GM10847 (cell line): ENCODE measurements at regions not wholly inside any gene's neighbourhood (a gene's known extent, or its start where the extent isn't known, plus 50 kb on each side); places are given as distances from the start of the nearest gene placed in this dataset.

Experiments
- POLR2A ChIP-seq: IDR thresholded peaks from 2 replicates; pipeline ENCODE4 v1.6.1; 2011; ENCODE audit not compliant: insufficient read length; ENCODE audit errors: extremely low read depth

DNA sequence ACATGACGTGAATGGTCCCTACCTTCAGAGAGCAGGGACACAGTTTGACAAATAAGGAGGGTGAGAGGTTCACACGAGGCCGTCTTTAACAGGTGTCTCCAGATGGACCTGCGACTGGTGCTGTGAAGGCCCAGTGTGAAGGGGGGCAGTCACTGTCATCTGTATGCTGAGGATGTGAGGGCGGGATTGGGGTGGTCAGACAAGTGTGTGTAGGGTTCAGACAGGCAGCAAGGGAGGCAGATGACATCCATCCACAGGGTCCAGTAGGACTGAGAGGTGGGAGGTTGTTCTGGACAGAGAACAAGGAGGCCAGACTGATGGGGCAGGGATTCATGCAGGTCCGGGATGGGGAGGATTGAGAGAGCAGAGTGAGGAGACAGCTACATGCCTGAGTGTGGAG, 232.6 kb upstream of the GPR26 start:
- TF ChIP-seq POLR2A, result no peak

DNA sequence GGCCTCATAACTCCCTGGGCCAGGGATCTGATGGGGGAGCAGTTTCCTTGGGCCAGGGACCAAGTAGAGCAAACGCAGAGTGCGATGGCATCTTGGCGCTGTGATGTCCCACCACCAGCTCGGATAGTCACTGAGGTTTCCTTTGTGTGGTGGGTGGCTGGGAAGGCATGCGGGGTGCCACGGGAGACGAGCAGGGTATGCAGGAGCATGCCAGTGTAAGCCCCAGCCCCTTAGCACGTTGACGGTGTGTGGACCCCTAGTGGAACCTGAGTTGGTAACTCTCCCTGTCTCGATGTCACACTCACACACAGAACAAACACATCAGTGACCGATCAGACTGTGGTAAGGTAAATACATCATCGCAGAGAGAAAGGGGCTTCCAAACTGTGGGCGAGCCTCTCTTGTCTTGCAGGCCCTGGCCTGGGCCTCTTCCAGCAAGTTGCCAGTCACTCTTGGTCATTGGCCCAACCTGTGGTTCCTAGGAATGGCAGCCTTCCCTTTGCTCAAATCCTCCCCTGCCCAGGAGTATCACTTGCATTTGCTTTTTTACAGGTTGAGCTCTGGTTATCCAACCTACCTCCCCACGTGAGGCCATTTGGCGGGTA, 231.6 kb upstream of the GPR26 start:
- TF ChIP-seq POLR2A, result no peak

DNA sequence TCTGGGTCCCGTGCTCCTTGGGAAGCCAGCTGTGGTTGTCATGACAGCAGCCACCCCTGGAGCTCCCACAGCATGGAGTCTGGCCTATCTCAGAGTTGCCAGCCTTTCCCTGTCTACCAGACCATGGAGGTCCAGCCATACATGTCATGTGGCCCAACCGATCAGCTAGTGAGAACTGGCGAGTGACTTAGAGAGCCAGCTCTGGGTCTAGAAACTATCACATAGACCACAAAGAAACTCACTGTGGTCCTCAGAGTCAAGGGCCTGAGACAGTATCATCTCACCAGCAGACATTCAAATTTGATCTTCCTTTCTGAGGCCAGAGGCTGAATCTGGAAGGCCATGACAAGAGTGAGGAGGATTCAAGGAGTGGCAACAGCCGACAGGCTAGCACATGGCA, 223.3 kb upstream of the GPR26 start:
- no peak for TF ChIP-seq POLR2A

DNA sequence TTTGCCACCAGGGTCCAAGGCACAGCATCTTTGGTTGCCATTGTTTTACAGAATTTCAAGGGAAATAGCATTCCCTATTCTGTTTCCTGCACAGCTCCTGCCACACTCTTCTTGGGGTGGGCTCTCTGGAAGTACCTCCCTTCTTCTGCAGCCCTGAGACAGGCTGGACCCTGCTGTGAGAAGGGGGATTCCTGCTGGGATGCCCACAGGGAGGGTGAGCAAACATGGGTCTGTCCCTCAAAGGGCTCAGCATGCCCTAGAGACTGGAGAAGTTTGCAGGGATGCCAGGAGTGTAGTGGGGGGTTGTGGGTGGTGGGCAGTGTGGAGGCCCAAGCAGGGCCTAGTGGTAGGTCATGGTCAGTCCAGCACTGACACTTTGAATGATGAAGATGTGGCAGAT, 222.2 kb upstream of the GPR26 start:
- TF ChIP-seq POLR2A, result no peak

DNA sequence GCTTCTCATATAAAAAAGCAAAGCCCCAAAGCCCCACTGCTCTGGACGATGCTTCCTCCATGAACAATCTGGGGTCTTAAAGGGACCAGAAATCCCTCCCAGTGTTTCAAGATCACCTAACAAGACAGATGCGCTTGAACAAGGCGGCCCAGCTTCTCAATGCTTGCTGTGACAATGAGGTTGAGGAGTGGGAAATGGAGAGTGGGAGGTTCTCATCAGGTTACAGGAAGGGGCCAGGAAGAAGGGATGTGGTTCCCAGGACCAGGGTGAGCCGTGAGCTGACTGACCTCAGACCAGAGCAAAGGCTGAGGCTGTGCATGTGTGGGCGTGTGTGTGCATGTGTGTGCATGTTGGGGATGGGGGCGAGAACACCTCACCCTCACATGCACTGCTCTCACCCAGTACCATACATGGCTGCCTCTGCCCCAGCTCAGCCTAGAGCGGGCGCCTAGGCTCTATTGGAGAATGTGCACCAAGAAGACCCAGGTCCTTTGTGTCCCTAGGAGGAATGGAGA, 220.8 kb upstream of the GPR26 start:
- no peak for TF ChIP-seq POLR2A

DNA sequence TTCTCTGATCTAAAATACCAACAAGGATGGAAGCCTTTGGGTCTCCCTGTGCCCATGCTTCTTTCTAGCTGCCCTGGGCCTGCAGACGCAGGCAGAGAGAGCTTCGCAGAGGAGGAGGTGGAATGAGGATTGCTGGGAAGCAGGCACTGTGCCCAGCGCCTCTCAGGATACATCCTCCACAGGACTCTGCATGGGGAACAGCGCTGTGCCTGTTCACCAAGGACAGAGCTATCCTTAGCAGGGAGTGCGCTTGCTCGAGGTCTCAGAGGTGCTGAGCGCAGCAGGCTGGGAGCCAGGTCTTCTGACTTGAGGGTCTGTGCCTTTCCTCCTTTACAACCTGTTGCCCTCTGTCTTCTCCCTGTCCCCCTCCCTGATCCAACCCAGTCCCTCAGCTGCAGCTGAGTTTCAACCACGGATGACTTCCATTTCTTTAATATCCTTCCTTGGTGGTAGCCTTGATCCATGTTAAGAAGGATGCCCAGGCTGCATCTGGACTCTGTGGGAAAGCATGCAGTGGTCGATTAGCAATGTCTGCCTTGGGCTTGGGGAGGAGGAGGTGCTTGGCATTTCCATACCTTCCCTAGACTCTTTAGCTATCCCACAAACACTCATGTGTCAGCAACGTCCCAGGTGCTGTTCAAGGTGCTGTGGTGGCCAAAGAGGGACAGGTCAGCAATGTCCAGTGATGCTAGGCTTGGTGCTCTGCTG, 219.6 kb upstream of the GPR26 start:
- TF ChIP-seq POLR2A, result no peak

DNA sequence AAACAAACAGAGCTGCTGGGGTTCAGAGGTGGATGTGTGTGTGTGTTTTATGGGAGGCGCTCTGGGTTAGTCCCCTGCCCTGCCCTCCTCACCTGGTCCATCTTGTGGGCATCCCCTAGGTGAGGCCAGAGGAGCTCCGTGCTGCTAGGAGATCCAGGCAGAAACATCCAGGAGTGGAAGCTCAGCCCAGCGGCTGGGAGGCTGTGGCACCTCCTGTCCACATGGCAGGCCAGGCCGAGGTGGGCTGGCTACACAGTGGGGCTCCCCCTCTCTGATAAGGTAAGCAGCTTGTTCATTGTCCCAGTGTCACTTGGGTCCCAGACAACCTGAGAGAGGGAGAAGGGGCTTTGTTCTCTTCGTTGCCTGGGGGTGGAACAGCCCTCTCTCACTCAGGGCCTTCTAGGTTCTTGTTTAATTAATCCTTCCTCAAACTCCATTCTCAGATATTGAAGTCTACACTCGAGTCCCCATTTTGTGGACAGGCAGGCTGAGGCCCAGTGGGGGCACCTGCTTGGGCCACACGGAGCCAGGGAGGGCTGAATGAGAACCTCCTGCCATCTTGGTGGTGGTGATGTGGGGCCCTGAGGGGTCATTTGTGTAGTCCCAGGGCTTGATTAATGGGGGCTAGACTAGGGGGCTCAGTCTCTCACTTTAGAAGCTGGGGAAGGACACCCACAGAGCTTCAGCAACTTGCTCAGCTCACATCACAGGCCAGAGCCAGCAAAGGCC, 216.8 kb upstream of the GPR26 start:
- no peak for TF ChIP-seq POLR2A

DNA sequence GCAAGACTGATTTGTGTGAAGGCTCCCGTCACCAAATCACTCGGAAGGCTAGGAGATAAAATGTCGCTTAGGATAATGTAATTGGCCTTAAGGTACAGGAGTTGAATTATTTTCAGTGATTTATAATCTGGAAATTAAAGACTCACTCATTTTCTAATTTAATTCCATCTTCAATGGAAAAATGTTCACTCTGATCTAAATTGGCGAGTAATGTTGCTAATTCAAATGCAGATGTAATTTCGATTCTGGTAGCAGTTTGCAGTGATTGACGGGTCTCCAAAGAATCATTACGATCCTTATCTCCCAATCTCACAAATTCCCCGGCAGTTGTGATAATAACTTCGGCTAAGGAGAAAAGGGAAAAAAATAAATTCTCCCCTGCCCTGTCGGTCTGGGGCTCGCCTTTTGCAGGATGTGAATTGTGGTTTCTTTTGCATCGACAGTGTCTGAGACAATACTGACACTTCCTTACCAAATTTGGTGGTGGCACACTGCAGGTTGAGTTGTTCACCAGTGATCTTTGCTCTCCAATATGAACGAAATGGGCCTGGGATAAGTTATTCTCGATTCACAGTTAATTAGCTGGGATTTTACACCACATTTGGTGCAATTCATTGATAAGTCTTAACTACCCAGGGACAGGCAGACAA, 215.1 kb upstream of the GPR26 start:
- TF ChIP-seq POLR2A, result no peak

DNA sequence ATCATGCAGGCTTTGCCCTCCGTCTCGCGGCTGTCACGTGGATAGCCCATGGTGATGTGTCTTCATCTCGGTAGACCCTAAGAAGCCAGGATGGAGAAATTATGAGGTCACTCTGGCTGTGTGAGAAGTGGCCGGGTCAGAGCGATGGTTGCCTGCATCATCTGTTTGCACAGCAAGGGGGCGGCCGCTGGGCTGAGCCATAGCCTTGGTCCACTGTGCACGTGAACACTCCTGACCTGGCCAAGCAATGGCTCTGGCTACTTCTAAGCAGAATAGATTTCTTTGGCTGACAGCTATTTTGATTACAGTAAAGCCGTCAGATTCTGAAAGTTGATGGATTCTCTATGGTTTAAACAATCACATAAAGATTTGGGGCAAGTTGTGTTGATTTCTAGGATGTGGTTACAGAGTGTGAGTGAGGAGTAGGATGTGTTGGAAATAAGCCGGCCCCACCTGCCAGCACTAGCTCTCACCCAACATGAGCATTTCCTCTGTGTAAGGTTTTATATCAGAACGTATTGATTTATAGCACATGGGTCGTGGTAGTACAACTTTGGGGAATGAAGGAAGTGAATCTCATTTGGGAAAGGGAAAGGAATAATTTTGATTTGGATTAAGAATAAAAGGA, 214.4 kb upstream of the GPR26 start:
- TF ChIP-seq POLR2A, result no peak

DNA sequence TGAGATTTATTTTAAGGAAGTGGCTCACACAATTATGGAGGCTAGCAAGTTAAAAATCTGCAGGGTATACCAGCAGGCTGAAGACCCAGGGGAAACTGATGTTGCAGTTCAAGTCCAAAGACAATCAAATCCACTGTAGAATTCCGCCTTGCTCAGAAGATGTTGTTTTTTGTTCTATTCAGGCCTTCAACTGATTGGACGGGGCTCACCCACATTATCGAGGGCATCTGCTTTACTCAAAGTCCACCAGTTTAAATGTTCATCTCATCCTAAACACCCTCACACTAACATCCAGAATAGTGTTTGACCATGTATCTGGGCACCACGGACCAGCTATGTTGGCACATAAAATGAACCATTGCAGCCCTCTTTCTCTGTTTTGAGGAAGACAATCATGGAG, 211.2 kb upstream of the GPR26 start:
- no peak for TF ChIP-seq POLR2A

DNA sequence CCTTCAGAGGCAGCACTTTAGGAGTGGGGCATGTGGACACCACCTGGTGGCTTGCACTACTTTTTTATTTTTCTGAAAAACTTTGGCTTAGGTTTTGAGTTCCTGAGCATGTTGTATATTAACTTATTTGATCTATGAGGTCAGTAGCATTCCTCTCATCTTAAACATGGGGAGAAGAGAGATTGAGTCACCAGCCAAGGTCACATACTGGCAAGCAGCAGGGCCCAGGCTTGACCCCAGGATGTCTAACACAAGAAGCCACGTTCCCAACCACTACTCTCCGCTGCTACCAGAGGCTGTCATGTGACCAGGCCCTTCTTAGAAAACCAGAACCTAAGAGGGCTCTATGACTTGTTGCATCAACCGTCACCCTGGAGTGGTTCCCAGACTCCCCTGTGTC, 210.3 kb upstream of the GPR26 start:
- TF ChIP-seq POLR2A, result no peak

DNA sequence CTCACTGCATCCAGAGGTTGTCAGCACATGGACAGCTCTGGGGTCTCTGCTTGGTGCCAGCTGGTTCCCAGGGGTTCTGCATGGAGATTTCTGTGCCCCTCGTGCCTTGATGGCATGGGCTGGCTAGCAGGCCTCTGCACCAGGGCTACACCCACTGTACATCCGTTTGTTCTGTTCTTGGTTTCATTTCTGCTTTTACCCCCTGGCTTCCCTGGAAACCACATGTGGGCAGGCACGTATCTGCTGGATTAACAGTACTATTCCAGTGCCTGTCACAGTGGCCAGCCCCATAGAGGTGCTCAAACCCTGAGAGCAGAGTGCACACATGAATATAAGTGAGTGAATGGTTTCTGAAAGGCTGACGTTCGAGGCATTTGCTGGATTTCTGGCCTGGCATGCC, 207.2 kb upstream of the GPR26 start:
- no peak for TF ChIP-seq POLR2A

DNA sequence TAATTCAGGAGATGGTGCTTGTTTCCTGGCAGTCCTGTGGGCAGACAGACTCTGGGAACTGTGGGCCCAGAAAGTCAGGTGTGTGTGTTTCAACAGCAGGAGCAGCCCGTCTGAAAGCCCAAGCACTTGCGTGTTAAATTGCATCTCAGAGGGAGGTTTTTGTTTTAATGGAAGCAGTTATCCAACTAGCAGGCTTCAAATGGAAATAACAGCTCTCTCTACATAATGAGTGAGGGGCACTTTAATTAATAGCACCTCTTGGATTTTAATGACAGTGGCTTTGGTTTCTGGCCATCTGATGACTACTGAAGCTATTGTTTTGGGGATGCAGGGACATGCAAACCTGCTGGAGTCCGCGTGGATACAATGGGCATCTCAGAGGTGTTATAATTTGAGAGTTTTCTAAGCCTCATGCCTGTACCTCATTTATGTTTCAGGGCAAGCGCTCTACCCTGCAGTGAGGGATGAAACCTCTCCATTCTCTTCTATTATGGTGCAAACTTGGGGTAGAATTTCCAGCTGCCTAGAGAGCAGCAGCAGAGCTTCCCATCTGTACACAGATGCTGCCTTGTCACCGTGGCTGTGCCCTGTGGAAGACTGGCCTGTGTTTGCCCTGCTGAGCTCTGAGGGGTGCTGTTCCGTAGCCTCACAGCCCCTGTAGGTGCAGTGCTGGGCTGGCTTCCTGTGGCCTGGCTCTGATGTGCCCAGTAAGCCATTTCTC, 206.6 kb upstream of the GPR26 start:
- TF ChIP-seq POLR2A, result no peak

DNA sequence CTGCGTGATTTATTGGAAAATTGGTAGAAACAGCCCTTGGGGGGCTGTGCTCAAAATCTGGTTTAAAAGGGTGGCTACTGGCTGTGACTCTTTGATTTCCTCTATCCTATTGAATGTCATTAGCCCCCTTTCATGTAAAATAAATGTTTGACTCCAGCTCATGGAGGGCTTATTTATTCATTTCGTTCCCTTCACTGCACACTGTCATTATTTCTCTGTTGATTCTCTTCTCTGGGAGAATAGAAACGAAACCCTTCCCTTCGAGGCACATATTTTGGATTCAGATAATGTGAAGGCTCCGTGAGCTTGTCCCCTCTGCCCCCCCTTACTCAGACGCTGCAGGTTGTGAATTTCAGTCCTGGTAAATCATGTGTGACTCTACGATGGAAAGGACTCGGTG, 203.9 kb upstream of the GPR26 start:
- no peak for TF ChIP-seq POLR2A

DNA sequence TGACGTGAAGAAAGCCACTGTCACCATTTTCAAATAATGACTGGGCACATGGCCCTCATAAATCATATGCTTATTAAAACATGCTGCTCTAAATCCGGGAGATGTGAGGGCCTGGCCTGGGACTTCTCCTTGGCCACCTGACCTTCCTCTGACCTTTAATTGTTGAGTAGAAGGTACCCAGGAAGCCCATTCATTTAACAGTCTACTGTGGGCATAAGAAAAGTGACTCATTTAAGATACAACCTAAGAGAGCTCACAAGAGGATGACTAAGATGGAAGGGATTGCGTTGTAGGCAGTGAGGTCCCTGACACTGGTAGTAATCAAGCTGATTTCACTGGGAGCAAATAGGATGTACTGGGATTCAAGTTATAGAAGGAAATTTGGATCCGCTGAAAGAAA, 203.4 kb upstream of the GPR26 start:
- no peak for TF ChIP-seq POLR2A

DNA sequence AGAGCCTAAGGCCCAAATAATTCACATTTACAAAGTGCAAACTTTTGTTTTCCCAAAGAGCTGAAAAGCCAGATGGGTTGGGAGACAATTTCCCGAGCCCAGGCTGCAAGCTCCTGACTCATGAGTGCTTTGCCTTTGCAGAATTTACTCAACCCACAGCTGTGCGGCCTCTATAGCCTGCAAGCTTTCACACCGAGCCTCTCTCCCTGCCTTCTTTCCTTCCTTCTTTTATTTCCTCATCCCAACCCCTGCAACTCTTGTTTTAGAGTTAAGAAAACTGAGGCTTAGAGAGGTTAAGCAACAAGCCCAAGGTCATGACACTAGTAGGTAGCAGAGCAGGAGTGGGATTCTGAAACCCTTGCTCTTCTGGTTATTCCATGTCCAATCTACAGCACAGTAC, 203.0 kb upstream of the GPR26 start:
- TF ChIP-seq POLR2A, result no peak
